BLaER1 (cell line): ENCODE measurements at regions not wholly inside any gene's neighbourhood (a gene's known extent, or its start where the extent isn't known, plus 50 kb on each side); places are given as distances from the start of the nearest gene placed in this dataset.

Experiments used
- H3K27ac ChIP-seq: shearing (Covaris generic); formaldehyde crosslinking; 2 replicates; pipeline ENCODE4 v1.8.1; 2022
- H3K27me3 ChIP-seq: shearing (Covaris generic); formaldehyde crosslinking; 2 replicates; pipeline ENCODE4 v1.8.1; 2022
- H3K36me3 ChIP-seq: shearing (Covaris generic); formaldehyde crosslinking; 2 replicates; pipeline ENCODE4 v1.8.1; 2022
- H3K4me1 ChIP-seq: shearing (Covaris generic); formaldehyde crosslinking; 2 replicates; pipeline ENCODE4 v1.8.1; 2022
- H3K4me2 ChIP-seq: shearing (Covaris generic); formaldehyde crosslinking; 2 replicates; pipeline ENCODE4 v1.8.1; 2022
- H3K4me3 ChIP-seq: shearing (Covaris generic); formaldehyde crosslinking; 2 replicates; pipeline ENCODE4 v1.8.1; 2022
- H3K9ac ChIP-seq: shearing (Covaris generic); formaldehyde crosslinking; 2 replicates; pipeline ENCODE4 v1.8.1; 2022
- H3K9me3 ChIP-seq: shearing (Covaris generic); formaldehyde crosslinking; 2 replicates; pipeline ENCODE4 v1.8.1; 2022
- H4K20me1 ChIP-seq: shearing (Covaris generic); formaldehyde crosslinking; 2 replicates; pipeline ENCODE4 v1.8.1; 2022
- Cebpa-rat ChIP-seq: shearing (Covaris generic); IDR thresholded peaks from 2 replicates; pipeline ENCODE4 v1.8.1; 2022

GRCh38 chr3:20776286-20776685 lies 590.3 kb upstream of the SGO1 start:
- Histone ChIP-seq H3K9me3 (no peaks in the 10 kb centered on the region), H3K9ac (no peak overlapping the region), H3K27ac (no peak overlapping the region), H3K27me3 (no peaks in the 10 kb centered on the region), H3K4me3 (no peak overlapping the region), H3K4me2 (no peak overlapping the region), H3K4me1 (no peaks in the 10 kb centered on the region), H4K20me1 (no peaks in the 10 kb centered on the region), H3K36me3 (no peaks in the 10 kb centered on the region)
- TF ChIP-seq Cebpa-rat, result no peak

- Histone ChIP-seq H3K4me2 (no peak overlapping the region), H3K4me1 (no peaks in the 10 kb centered on the region), H3K9me3 (no peaks in the 10 kb centered on the region), H3K9ac (no peak overlapping the region), H3K27ac (no peak overlapping the region), H3K4me3 (no peak overlapping the region), H4K20me1 (no peaks in the 10 kb centered on the region), H3K27me3 (no peaks in the 10 kb centered on the region), H3K36me3 (no peaks in the 10 kb centered on the region)
- no peak for TF ChIP-seq Cebpa-rat
Measured at GRCh38 chr3:20773320-20773984, 587.4 kb upstream of the SGO1 start.

GRCh38 chr3:20772869-20773268 lies 586.9 kb upstream of the SGO1 start:
- Histone ChIP-seq H3K9ac (no peak overlapping the region), H3K4me3 (no peak overlapping the region), H3K4me2 (no peak overlapping the region), H4K20me1 (no peaks in the 10 kb centered on the region), H3K36me3 (no peaks in the 10 kb centered on the region), H3K4me1 (no peaks in the 10 kb centered on the region), H3K27ac (no peak overlapping the region), H3K27me3 (no peaks in the 10 kb centered on the region), H3K9me3 (no peaks in the 10 kb centered on the region)
- no peak for TF ChIP-seq Cebpa-rat

GRCh38 chr3:20769430-20769829 lies 583.4 kb upstream of the SGO1 start:
- no peaks in the 10 kb centered on the region for H3K27me3 ChIP-seq
- no peak for TF ChIP-seq Cebpa-rat

GRCh38 chr3:20760981-20761380 lies 575.0 kb upstream of the SGO1 start:
- Histone ChIP-seq H4K20me1 (no peaks in the 10 kb centered on the region), H3K27me3 (no peaks in the 10 kb centered on the region), H3K27ac (no peak overlapping the region), H3K9ac (no peak overlapping the region), H3K9me3 (no peaks in the 10 kb centered on the region), H3K4me2 (no peak overlapping the region), H3K4me1 (no peaks in the 10 kb centered on the region), H3K36me3 (no peaks in the 10 kb centered on the region), H3K4me3 (no peak overlapping the region)
- no peak for TF ChIP-seq Cebpa-rat

More at GRCh38 chr3:20769430-20769829, 583.4 kb upstream of the SGO1 start:
- no peaks in the 10 kb centered on the region for H3K36me3 ChIP-seq
- no peak overlapping the region for H3K9ac ChIP-seq
- H3K9me3 ChIP-seq, result no peaks in the 10 kb centered on the region
- no peak overlapping the region for H3K27ac ChIP-seq
- no peak overlapping the region for H3K4me2 ChIP-seq
- no peaks in the 10 kb centered on the region for H3K4me1 ChIP-seq
- no peak overlapping the region for H3K4me3 ChIP-seq
- no peaks in the 10 kb centered on the region for H4K20me1 ChIP-seq

- Histone ChIP-seq H3K4me3 (no peak overlapping the region), H3K9me3 (no peaks in the 10 kb centered on the region), H3K9ac (no peak overlapping the region), H4K20me1 (no peaks in the 10 kb centered on the region), H3K27me3 (no peaks in the 10 kb centered on the region), H3K27ac (no peak overlapping the region), H3K4me2 (no peak overlapping the region), H3K36me3 (no peaks in the 10 kb centered on the region), H3K4me1 (no peaks in the 10 kb centered on the region)
- TF ChIP-seq Cebpa-rat, result no peak
Measured at GRCh38 chr3:20752416-20752815, 566.4 kb upstream of the SGO1 start.

GRCh38 chr3:20751296-20751695 lies 565.3 kb upstream of the SGO1 start:
- Histone ChIP-seq H4K20me1 (no peaks in the 10 kb centered on the region), H3K4me2 (no peak overlapping the region), H3K27me3 (no peaks in the 10 kb centered on the region), H3K36me3 (no peaks in the 10 kb centered on the region), H3K9me3 (no peaks in the 10 kb centered on the region), H3K4me3 (no peak overlapping the region), H3K4me1 (no peaks in the 10 kb centered on the region), H3K9ac (no peak overlapping the region), H3K27ac (no peak overlapping the region)
- TF ChIP-seq Cebpa-rat, result no peak

- no peaks in the 10 kb centered on the region for H3K9me3 ChIP-seq
- TF ChIP-seq Cebpa-rat, result no peak
- H3K4me1 ChIP-seq, result no peaks in the 10 kb centered on the region
- no peak overlapping the region for H3K4me2 ChIP-seq
- H3K9ac ChIP-seq, result no peak overlapping the region
- H3K4me3 ChIP-seq, result no peak overlapping the region
- H4K20me1 ChIP-seq, result no peaks in the 10 kb centered on the region
- H3K27ac ChIP-seq, result no peak overlapping the region
- H3K27me3 ChIP-seq, result no peaks in the 10 kb centered on the region
- H3K36me3 ChIP-seq, result no peaks in the 10 kb centered on the region
Measured at GRCh38 chr3:20747741-20748140, 561.7 kb upstream of the SGO1 start.

GRCh38 chr3:20743553-20744321 lies 557.7 kb upstream of the SGO1 start:
- Histone ChIP-seq H3K9ac (no peak overlapping the region), H3K4me3 (no peak overlapping the region), H3K9me3 (no peaks in the 10 kb centered on the region), H3K4me2 (no peak overlapping the region), H3K27me3 (no peaks in the 10 kb centered on the region), H4K20me1 (no peaks in the 10 kb centered on the region), H3K36me3 (no peaks in the 10 kb centered on the region), H3K4me1 (no peaks in the 10 kb centered on the region), H3K27ac (no peak overlapping the region)
- no peak for TF ChIP-seq Cebpa-rat

GRCh38 chr3:20742903-20743552 lies 557.0 kb upstream of the SGO1 start:
- Histone ChIP-seq H3K4me1 (no peaks in the 10 kb centered on the region), H3K4me2 (no peak overlapping the region), H3K4me3 (no peak overlapping the region), H3K27ac (no peak overlapping the region), H3K27me3 (no peaks in the 10 kb centered on the region), H4K20me1 (no peaks in the 10 kb centered on the region), H3K36me3 (no peaks in the 10 kb centered on the region), H3K9me3 (no peaks in the 10 kb centered on the region), H3K9ac (no peak overlapping the region)
- TF ChIP-seq Cebpa-rat, result no peak
